NB4 (cell line): ENCODE measurements at regions not wholly inside any gene's neighbourhood (a gene's known extent, or its start where the extent isn't known, plus 50 kb on each side); places are given as distances from the start of the nearest gene placed in this dataset.

Experiments
- DNase-seq: peaks from one replicate; pipeline ENCODE4 v3.0.0; 2010; ENCODE audit warnings: low read depth
- H3K4me3 ChIP-seq: one replicate; pipeline ENCODE4 v1.5.1; 2011; ENCODE audit warnings: mild to moderate bottlenecking, low read depth, low read length, moderate library complexity
- CTCF ChIP-seq: IDR thresholded peaks from one replicate; pipeline ENCODE4 v1.5.1; 2012; ENCODE audit warnings: low read depth, low read length
- MAX ChIP-seq: IDR thresholded peaks from 2 replicates; pipeline ENCODE4 v1.6.1; 2011; ENCODE audit warnings: low read depth, low read length
- MYC ChIP-seq: IDR thresholded peaks from 2 replicates; pipeline ENCODE4 v1.6.1; 2011; ENCODE audit warnings: low read depth, low read length
- POLR2A ChIP-seq: IDR thresholded peaks from 2 replicates; pipeline ENCODE4 v1.6.1; 2011; ENCODE audit warnings: mild to moderate bottlenecking; ENCODE audit not compliant: insufficient read length; ENCODE audit errors: extremely low read depth

GRCh38 chr15:31273258-31273941 is 53.2 kb upstream of the KLF13 start:
- TF ChIP-seq MAX (no peak), CTCF (no peak), POLR2A (no peak), MYC (no peak)
- peak; percentile 60 for DNase-seq
- H3K4me3 ChIP-seq: no peak overlapping the region

- no peak overlapping the region for H3K4me3 ChIP-seq
- peak; percentile 59 for DNase-seq
- TF ChIP-seq POLR2A: no peak
- peak; percentile 28; the same call in 1 of the 2 replicates for TF ChIP-seq MYC
Observed at GRCh38 chr15:31274496-31275330, 51.9 kb upstream of the KLF13 start.

GRCh38 chr15:31275331-31276262 is 51.0 kb upstream of the KLF13 start:
- H3K4me3 ChIP-seq: no peak overlapping the region
- TF ChIP-seq CTCF: no peak
- TF ChIP-seq POLR2A: no peak
- no peak for TF ChIP-seq MYC
- no peak for TF ChIP-seq MAX
- no peak for DNase-seq

GRCh38 chr15:31276596-31277298 is 49.9 kb upstream of the KLF13 start:
- H3K4me3 ChIP-seq: no peak overlapping the region
- TF ChIP-seq CTCF (no peak), MYC (no peak), MAX (no peak), POLR2A (no peak)
- DNase-seq: no peak
